HUES48 (cell line): ENCODE measurements at regions not wholly inside any gene's neighbourhood (a gene's known extent, or its start where the extent isn't known, plus 50 kb on each side); places are given as distances from the start of the nearest gene placed in this dataset.

Source experiments
- H3K27ac ChIP-seq: one replicate; pipeline ENCODE4 v1.7.0; 2013; ENCODE audit warnings: low read depth, low read length, inconsistent platforms
- H3K27me3 ChIP-seq: 2 replicates; pipeline ENCODE4 v1.6.1; 2013; ENCODE audit warnings: mild to moderate bottlenecking, low read length; ENCODE audit not compliant: control insufficient read depth, insufficient read depth
- H3K36me3 ChIP-seq: 2 replicates; pipeline ENCODE4 v1.6.1; 2013; ENCODE audit warnings: low read length; ENCODE audit not compliant: control insufficient read depth, insufficient read depth
- H3K4me1 ChIP-seq: 2 replicates; pipeline ENCODE4 v1.6.1; 2013; ENCODE audit warnings: mild to moderate bottlenecking, low read length; ENCODE audit not compliant: control insufficient read depth, insufficient read depth
- H3K4me3 ChIP-seq: 2 replicates; pipeline ENCODE4 v1.5.1; 2013; ENCODE audit warnings: mild to moderate bottlenecking, low read depth, low read length
- H3K9ac ChIP-seq: 2 replicates; pipeline ENCODE4 v1.6.1; 2013; ENCODE audit warnings: mild to moderate bottlenecking, low read depth, low read length, moderate library complexity
- H3K9me3 ChIP-seq: 2 replicates; pipeline ENCODE4 v1.6.1; 2013; ENCODE audit warnings: low read length; ENCODE audit not compliant: control insufficient read depth, insufficient read depth

GRCh38 chr11:121950160-121950559 lies 165.9 kb downstream of the BLID start:
- Histone ChIP-seq H3K4me3 (no peak overlapping the region), H3K36me3 (no peaks in the 10 kb centered on the region), H3K27me3 (no peaks in the 10 kb centered on the region), H3K9ac (no peak overlapping the region), H3K4me1 (no peaks in the 10 kb centered on the region), H3K9me3 (no peaks in the 10 kb centered on the region; the same call in 1 of the 2 replicates), H3K27ac (no peak overlapping the region)

- Histone ChIP-seq H3K4me1 (no peaks in the 10 kb centered on the region), H3K36me3 (no peaks in the 10 kb centered on the region), H3K27me3 (no peaks in the 10 kb centered on the region), H3K9ac (no peak overlapping the region), H3K4me3 (no peak overlapping the region), H3K27ac (no peak overlapping the region), H3K9me3 (no peaks in the 10 kb centered on the region; the same call in 1 of the 2 replicates)
Observed at GRCh38 chr11:121946514-121946913, 169.5 kb downstream of the BLID start.

- Histone ChIP-seq H3K9me3 (no peaks in the 10 kb centered on the region; the same call in 1 of the 2 replicates), H3K9ac (no peak overlapping the region), H3K27ac (no peak overlapping the region), H3K4me3 (no peak overlapping the region), H3K36me3 (no peaks in the 10 kb centered on the region), H3K4me1 (no peaks in the 10 kb centered on the region), H3K27me3 (no peaks in the 10 kb centered on the region)
Observed at GRCh38 chr11:121944556-121945230, 171.3 kb downstream of the BLID start.

GRCh38 chr11:121938076-121938475 lies 177.9 kb downstream of the BLID start:
- Histone ChIP-seq H3K27me3 (no peaks in the 10 kb centered on the region), H3K9me3 (no peaks in the 10 kb centered on the region), H3K36me3 (no peaks in the 10 kb centered on the region), H3K4me3 (no peak overlapping the region), H3K9ac (no peak overlapping the region), H3K27ac (no peak overlapping the region), H3K4me1 (peaks cover 9% of the 10 kb centered on the region)

- Histone ChIP-seq H3K4me1 (peaks cover 13% of the 10 kb centered on the region), H3K4me3 (no peak overlapping the region), H3K27ac (no peak overlapping the region), H3K9me3 (no peaks in the 10 kb centered on the region), H3K27me3 (no peaks in the 10 kb centered on the region), H3K9ac (no peak overlapping the region), H3K36me3 (no peaks in the 10 kb centered on the region)
Observed at GRCh38 chr11:121936781-121937447, 179.1 kb downstream of the BLID start.

GRCh38 chr11:121936370-121936769 lies 179.6 kb downstream of the BLID start:
- H3K9ac ChIP-seq, result no peak overlapping the region
- no peak overlapping the region for H3K4me3 ChIP-seq

GRCh38 chr11:121933694-121934093 lies 182.3 kb downstream of the BLID start:
- Histone ChIP-seq H3K4me1 (peaks cover 35% of the 10 kb centered on the region), H3K9ac (no peak overlapping the region)

More at GRCh38 chr11:121936370-121936769, 179.6 kb downstream of the BLID start:
- Histone ChIP-seq H3K27me3 (no peaks in the 10 kb centered on the region), H3K27ac (no peak overlapping the region), H3K4me1 (peaks cover 17% of the 10 kb centered on the region), H3K9me3 (no peaks in the 10 kb centered on the region), H3K36me3 (no peaks in the 10 kb centered on the region)

GRCh38 chr11:121933294-121933693 lies 182.7 kb downstream of the BLID start:
- H3K27ac ChIP-seq, result no peak overlapping the region
- H3K36me3 ChIP-seq, result no peaks in the 10 kb centered on the region
- H3K27me3 ChIP-seq, result peaks cover 13% of the 10 kb centered on the region
- H3K9ac ChIP-seq, result no peak overlapping the region
- H3K9me3 ChIP-seq, result no peaks in the 10 kb centered on the region
- H3K4me3 ChIP-seq, result no peak overlapping the region
- H3K4me1 ChIP-seq, result peaks cover 39% of the 10 kb centered on the region

More at GRCh38 chr11:121933694-121934093, 182.3 kb downstream of the BLID start:
- H3K27ac ChIP-seq, result no peak overlapping the region
- no peak overlapping the region for H3K4me3 ChIP-seq
- H3K36me3 ChIP-seq, result no peaks in the 10 kb centered on the region
- no peaks in the 10 kb centered on the region for H3K9me3 ChIP-seq
- H3K27me3 ChIP-seq, result peaks cover 13% of the 10 kb centered on the region

GRCh38 chr11:121932646-121933185 lies 183.3 kb downstream of the BLID start:
- peaks cover 13% of the 10 kb centered on the region for H3K27me3 ChIP-seq
- H3K4me1 ChIP-seq, result peaks cover 44% of the 10 kb centered on the region
- H3K27ac ChIP-seq, result no peak overlapping the region
- H3K4me3 ChIP-seq, result no peak overlapping the region
- no peaks in the 10 kb centered on the region for H3K9me3 ChIP-seq
- H3K36me3 ChIP-seq, result no peaks in the 10 kb centered on the region
- no peak overlapping the region for H3K9ac ChIP-seq

- Histone ChIP-seq H3K4me3 (no peak overlapping the region), H3K4me1 (peaks cover 48% of the 10 kb centered on the region), H3K9me3 (no peaks in the 10 kb centered on the region), H3K36me3 (no peaks in the 10 kb centered on the region), H3K9ac (no peak overlapping the region), H3K27ac (no peak overlapping the region), H3K27me3 (peaks cover 13% of the 10 kb centered on the region)
Observed at GRCh38 chr11:121931748-121932352, 184.2 kb downstream of the BLID start.

- Histone ChIP-seq H3K4me3 (no peak overlapping the region), H3K9ac (no peak overlapping the region), H3K4me1 (peaks cover 48% of the 10 kb centered on the region), H3K36me3 (no peaks in the 10 kb centered on the region), H3K9me3 (no peaks in the 10 kb centered on the region), H3K27me3 (peaks cover 13% of the 10 kb centered on the region), H3K27ac (no peak overlapping the region)
Observed at GRCh38 chr11:121931121-121931520, 184.9 kb downstream of the BLID start.
